GM12892 (cell line): ENCODE measurements at regions not wholly inside any gene's neighbourhood (a gene's known extent, or its start where the extent isn't known, plus 50 kb on each side); places are given as distances from the start of the nearest gene placed in this dataset.

Experiments
- POLR2A ChIP-seq: IDR thresholded peaks from 2 replicates; pipeline ENCODE4 v1.6.1; 2011; ENCODE audit warnings: low read depth, low read length, control low read depth
- TAF1 ChIP-seq: IDR thresholded peaks from 2 replicates; pipeline ENCODE4 v1.6.1; 2011; ENCODE audit warnings: low read depth, mild to moderate bottlenecking, control low read depth, low read length, borderline replicate concordance

DNA sequence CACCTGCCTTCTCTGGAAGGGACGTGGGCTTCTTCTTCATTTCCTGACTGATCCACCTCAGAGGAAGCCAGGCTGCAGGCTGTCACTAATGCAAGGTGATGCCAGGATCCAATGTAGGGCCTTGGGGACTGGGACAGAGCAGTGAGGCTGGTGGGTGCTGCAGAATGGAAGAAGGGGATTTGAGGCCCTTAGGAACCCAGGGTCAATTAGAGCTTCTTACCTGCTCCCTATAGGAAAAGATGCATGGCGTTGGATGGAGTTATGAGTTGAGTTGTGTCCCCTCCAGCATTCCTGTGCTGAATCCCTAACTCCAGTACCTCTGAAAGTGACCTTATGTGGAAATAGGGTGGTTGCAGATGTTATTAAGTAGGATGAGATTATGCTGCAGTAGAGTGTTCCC, 190.4 kb downstream of the MIAT start:
- TF ChIP-seq POLR2A (no peak), TAF1 (no peak)
